HG02970 (cell line): ENCODE measurements at regions not wholly inside any gene's neighbourhood (a gene's known extent, or its start where the extent isn't known, plus 50 kb on each side); places are given as distances from the start of the nearest gene placed in this dataset.
"Not testable (repeated sequence)": the region's sequence is repeated elsewhere in the genome, so short reads cannot be mapped to it uniquely, and the experiment has no call there.

Source experiments
- ATAC-seq: cut with Tn5 transposase; IDR thresholded peaks from one replicate; pipeline ENCODE4 v1.9.1; 2021; ENCODE audit warnings: mild to moderate bottlenecking, moderate library complexity, moderate number of reproducible peaks; ENCODE audit not compliant: unreplicated experiment, low FRiP score

DNA sequence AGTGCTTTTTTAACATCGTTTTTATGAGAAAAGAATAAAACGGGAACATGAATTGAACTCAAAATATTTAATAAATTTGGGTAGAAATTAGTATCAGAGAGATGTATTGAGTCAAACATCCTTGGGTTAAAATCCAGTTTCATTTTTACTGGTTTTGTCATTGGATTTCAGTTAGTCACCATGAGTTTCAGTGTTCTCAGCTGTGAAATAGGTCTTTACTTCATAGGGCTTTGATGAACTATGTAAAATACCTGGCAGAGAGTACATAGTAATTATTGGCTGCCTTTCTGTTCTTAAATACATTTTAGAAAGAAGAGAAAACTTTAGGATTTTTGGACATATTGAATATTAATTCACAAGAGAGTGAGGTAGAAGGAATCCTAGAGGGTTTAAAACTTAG lies 105.8 kb downstream of the TANC2 start:
- no peak for ATAC-seq

GRCh38 chr17:63075969-63076368 lies 109.9 kb downstream of the TANC2 start:
- ATAC-seq = no peak

DNA sequence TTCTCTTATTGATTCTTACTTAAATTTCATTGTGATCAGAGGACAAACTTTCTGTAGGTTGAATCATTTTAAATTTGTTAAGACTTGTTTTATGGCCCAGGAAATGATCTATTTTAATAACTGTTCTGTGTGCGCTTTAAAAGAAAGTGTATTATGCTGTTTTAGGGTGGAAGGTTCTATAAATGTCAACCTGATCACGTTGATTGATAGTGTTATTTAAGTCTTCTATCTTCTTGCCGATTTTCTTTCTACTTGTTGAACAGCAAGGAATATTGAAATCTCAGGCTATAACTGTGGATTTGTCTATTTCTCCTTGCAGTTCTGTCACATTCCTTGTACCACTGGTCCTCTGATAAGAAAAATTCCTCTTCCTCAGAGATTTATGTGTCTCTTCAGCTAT lies 112.7 kb downstream of the TANC2 start:
- no peak for ATAC-seq

GRCh38 chr17:63082273-63082861 lies 116.3 kb downstream of the TANC2 start:
- ATAC-seq = no peak

- ATAC-seq = no peak
Measured at GRCh38 chr17:63082952-63083351, 116.9 kb downstream of the TANC2 start.

- no peak for ATAC-seq
Measured at GRCh38 chr17:63086483-63087185, 120.6 kb downstream of the TANC2 start.

DNA sequence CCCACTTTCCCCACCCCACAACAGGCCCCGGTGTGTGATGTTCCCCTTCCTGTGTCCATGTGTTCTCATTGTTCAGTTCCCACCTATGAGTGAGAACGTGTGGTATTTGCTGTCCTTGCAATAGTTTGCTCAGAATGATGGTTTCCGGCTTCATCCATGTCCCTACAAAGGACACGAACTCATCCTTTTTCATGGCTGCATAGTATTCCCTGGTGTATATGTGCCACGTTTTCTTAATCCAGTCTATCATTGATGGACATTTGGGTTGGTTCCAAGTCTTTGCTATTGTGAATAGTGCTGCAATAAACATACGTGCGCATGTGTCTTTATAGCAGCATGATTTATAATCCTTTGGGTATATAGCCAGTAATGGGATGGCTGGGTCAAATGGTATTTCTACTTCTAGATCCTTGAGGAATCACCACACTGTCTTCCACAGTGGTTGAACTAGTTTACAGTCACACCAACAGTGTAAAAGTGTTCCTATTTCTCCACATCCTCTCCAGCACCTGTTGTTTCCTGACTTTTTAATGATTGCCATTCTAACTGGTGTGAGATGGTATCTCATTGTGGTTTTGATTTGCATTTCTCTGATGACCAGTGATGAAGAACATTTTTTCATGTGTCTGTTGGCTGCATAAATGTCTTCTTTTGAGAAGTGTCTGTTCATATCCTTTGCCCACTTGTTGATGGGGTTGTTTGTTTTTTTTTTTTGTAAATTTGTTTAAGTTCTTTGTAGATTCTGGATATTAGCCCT lies 124.5 kb downstream of the TANC2 start:
- ATAC-seq = not testable (repeated sequence)

DNA sequence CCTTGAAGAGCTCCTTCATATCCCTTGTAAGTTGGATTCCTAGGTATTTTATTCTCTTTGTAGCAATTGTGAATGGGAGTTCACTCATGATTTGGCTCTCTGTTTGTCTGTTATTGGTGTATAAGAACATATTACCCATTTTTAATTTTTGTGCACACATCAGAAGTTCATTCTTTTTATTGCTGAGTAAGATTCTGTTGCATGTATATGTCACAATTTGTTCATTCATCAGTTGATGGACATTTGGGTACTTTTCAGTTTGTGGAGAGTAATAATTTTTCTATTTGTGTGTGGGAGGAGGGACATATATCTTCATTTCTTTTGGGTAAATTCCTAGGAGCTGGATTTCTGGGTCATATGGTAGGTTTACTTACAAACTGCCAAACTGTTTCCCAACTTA lies 125.9 kb downstream of the TANC2 start:
- not testable (repeated sequence) for ATAC-seq

DNA sequence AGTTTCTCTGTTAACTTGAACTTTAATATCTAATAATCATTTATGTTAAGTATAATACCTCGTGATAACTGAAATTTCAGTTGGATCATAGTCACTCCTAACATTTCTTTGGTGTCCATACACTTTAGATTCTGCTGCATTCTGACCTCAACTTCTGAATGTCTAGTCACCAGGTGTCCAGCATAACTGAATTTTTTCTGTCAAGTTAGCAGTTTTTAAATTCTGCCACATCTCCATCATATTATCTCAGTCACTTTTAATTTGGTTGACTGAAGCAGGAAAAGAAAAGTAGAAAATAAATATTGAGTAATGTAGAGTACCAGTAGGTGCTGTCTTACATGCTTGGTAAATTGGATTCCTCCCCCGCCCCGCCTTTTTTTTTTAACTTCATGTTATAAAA lies 128.6 kb downstream of the TANC2 start:
- ATAC-seq = no peak

GRCh38 chr17:63095459-63095858 lies 129.4 kb downstream of the TANC2 start:
- no peak for ATAC-seq

DNA sequence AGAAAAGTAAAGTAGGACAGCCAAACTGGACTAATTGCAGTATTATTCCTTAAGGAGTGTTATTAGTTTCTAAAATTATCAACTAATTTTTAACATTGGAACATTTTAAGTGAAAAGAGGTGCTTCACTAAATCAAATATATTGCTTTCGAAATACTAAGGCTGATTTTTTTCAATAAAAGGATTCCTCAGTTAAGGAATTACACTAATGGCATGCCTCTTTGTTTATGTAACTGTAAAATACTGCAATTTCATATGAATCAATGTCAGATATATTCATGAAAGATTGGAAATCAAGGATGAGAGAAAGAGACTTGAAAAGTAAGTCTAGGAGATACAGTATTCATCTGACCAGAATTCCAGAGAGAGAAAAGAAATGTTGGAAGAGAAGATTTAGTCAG lies 129.8 kb downstream of the TANC2 start:
- no peak for ATAC-seq

DNA sequence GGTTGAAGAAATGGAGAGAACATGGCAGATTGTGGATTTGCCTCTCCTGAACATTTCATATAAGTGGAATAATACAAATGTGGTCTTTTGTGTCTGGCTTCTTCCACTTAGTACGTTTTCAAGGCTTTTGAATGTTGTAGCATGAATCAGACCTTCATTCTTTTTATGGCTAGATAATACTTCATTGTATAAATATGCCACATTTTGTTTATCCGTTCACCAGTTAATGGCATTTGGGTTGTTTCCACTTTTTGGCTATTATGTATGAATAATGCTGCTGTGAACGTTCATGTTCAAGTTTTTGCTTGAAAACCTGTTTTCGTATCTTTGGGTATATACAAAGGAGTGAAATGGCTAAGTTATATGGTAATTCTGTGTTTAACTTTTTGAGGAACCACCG lies 130.4 kb downstream of the TANC2 start:
- ATAC-seq = no peak

DNA sequence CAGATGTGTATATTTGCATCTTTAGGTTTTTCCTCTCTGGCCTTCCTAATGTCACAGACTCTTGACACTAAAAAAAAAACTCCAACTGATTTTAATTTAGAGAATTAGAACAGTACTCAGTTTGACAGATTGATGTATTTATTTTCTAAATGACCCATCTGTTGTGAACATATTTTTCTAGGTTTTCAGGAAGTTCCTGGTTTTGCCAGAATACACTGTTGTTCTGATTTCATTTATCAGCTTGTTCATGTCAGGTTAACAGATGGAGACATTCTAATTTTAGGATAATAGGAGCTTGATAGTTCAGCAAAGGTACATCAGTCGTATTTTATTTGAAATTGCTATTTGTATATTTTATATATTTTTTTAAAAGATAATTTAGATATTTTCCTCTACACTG lies 133.4 kb downstream of the TANC2 start:
- ATAC-seq = no peak

- ATAC-seq = no peak
Measured at GRCh38 chr17:63102034-63102433, 136.0 kb downstream of the TANC2 start.

- ATAC-seq = no peak
Measured at GRCh38 chr17:63106050-63106449, 140.0 kb downstream of the TANC2 start.

- no peak for ATAC-seq
Measured at GRCh38 chr17:63109661-63110060, 143.6 kb downstream of the TANC2 start.

GRCh38 chr17:63113167-63113566 lies 147.1 kb downstream of the TANC2 start:
- ATAC-seq = no peak

DNA sequence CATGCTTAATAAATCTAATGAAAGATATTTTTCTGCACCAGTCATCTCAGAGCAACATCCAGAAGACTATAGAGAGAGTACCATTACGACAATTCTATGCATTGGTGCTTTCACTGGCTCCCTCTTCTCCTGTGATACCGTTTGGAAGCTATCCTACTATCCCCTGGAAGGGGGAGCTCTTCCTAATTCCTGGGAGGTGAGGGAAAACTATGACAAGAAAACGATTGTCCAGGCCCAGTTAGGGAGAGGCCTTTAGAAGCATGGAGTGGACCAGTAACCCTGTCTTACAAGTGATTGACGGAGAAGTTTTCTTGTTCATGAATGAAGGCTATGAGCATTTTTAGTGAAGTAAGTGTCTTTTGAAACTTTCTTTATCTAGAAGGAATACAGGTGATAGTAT lies 150.2 kb downstream of the TANC2 start:
- no peak for ATAC-seq

DNA sequence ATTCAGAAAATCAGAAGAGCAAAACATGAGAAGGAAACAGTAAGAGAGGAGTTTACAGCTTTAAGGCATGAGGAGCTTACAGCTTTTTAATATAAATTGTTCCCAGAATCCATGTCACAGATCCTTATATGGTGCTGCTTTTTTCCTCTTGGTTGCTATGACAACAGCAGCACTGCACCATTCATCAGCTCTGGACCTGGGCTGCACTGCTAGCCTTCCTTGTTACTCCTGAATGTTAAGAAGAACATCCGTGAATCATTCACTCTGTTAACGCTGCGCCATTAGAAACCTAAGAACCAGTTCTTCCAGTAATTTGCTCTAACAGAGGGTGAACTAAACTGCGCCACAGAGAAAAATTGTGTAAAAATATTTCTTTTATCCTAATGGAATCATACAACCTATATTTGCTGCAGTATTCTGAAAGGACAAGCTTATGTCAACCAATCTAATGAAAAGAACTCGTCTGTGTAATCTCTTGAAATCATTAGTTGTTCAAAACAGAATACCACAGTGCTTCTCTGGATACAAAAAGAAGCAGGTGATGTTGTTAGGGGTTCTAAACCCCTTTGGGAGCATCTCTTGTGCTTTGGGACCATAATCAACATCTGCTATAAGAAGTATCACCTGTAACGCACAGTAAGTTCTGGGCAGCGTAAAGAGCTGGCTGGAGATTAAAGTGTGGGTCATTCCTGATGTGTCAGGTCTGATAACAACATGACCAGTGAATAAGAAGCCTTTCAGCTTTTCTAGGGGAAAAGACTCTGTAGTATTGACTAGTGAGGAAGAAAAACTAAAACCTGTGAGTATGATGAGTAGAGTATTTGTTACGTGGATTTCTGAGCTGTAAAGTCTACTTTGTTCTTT lies 151.2 kb downstream of the TANC2 start:
- no peak for ATAC-seq

DNA sequence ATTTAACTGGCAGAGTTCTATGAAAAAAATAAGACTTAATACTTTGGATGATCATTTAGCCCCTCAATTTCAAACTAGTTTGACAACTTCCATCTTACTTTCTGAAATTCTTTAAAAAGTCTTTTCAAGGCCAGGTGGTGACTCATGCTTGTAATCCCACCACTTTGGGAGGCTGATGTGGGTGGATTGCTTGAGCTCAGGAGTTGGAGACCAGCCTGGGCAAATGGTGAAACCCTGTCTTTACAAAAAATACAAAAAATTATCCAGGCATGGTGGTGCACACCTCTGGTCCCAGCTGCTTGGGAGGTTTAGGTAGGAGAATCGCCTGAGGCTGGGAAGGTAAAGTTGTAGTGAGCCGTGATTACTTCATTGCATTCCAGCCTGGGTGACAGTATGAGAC lies 154.4 kb downstream of the TANC2 start:
- ATAC-seq = no peak

GRCh38 chr17:63124536-63124935 lies 158.5 kb downstream of the TANC2 start:
- no peak for ATAC-seq
